ENCODE measurements at regions not wholly inside any gene's neighbourhood (a gene's known extent, or its start where the extent isn't known, plus 50 kb on each side); places are given as distances from the start of the nearest gene placed in this dataset.
"Not testable (repeated sequence)": the region's sequence is repeated elsewhere in the genome, so short reads cannot be mapped to it uniquely, and the experiment has no call there.

DNA sequence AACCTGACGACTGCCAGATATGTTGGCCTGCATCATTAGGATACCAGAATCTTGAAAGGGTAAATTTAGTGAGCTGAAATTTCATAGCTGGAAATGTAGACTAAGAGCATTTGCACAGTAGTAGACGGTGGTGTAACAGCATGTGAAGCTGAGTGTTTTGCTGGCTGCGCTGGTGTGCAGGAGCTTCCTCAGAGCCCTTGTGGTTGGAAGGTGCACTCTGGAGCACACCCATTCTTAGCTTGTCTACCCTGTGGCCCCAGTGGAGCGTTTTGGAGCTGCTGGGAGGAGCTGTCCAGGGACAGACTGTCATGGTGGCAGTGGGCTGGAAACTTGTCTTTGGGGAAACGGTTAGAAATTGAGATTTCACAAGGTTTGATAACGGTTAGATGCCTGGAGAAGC, 82.8 kb downstream of the NPIPB11 start:
- H3K36me3 ChIP-seq (ENCODE audit: control insufficient read depth, insufficient read depth, low read length); H3K9me3 ChIP-seq (ENCODE audit: control insufficient read depth, low read length); H3K9ac ChIP-seq (ENCODE audit: low read length); H3K4me1 ChIP-seq (ENCODE audit: control insufficient read depth, insufficient read depth, low read length); H3K27me3 ChIP-seq (ENCODE audit: control insufficient read depth, insufficient read depth, low read length); H3K4me3 ChIP-seq (ENCODE audit: low read length): not testable (repeated sequence)

DNA sequence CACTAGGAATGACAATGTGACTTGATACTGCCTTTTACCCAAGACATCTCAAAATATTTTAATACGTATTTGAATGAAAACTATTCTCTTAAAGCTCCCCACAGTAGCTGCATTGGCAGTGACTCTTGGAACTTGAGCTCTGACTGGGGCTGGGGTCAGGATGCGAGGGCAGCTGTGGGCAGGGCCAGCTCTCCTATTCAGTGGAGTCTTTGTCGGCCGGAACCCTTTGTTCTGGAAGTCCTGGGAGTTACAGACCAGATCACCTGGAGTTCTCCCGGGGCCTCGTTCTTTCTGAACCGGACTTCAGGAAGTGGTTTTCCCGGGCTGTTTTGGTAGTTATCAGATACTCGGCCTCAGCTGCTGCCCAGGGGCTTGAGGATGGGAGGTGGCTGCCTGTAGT, 84.9 kb downstream of the NPIPB11 start:
- Histone ChIP-seq H3K27me3 (ENCODE audit: control insufficient read depth, insufficient read depth, low read length) (no peaks in the 10 kb centered on the region), H3K9me3 (ENCODE audit: control insufficient read depth, low read length) (no peaks in the 10 kb centered on the region), H3K36me3 (ENCODE audit: control insufficient read depth, insufficient read depth, low read length) (no peaks in the 10 kb centered on the region), H3K4me3 (ENCODE audit: low read length) (no peak overlapping the region), H3K9ac (ENCODE audit: low read length) (no peak overlapping the region), H3K4me1 (ENCODE audit: control insufficient read depth, insufficient read depth, low read length) (no peaks in the 10 kb centered on the region)

GRCh38 chr16:29321000-29321393, 85.5 kb downstream of the NPIPB11 start:
- Histone ChIP-seq H3K4me1 (ENCODE audit: control insufficient read depth, insufficient read depth, low read length) (no peaks in the 10 kb centered on the region), H3K9ac (ENCODE audit: low read length) (no peak overlapping the region), H3K27me3 (ENCODE audit: control insufficient read depth, insufficient read depth, low read length) (no peaks in the 10 kb centered on the region), H3K9me3 (ENCODE audit: control insufficient read depth, low read length) (no peaks in the 10 kb centered on the region), H3K4me3 (ENCODE audit: low read length) (no peak overlapping the region), H3K36me3 (ENCODE audit: control insufficient read depth, insufficient read depth, low read length) (no peaks in the 10 kb centered on the region)

GRCh38 chr16:29320274-29320999, 86.1 kb downstream of the NPIPB11 start:
- Histone ChIP-seq H3K4me3 (ENCODE audit: low read length) (no peak overlapping the region), H3K36me3 (ENCODE audit: control insufficient read depth, insufficient read depth, low read length) (no peaks in the 10 kb centered on the region), H3K9ac (ENCODE audit: low read length) (no peak overlapping the region), H3K9me3 (ENCODE audit: control insufficient read depth, low read length) (no peaks in the 10 kb centered on the region), H3K27me3 (ENCODE audit: control insufficient read depth, insufficient read depth, low read length) (no peaks in the 10 kb centered on the region), H3K4me1 (ENCODE audit: control insufficient read depth, insufficient read depth, low read length) (no peaks in the 10 kb centered on the region)

- Histone ChIP-seq H3K36me3 (ENCODE audit: control insufficient read depth, insufficient read depth, low read length) (no peaks in the 10 kb centered on the region), H3K9me3 (ENCODE audit: control insufficient read depth, low read length) (no peaks in the 10 kb centered on the region), H3K9ac (ENCODE audit: low read length) (no peak overlapping the region), H3K4me1 (ENCODE audit: control insufficient read depth, insufficient read depth, low read length) (no peaks in the 10 kb centered on the region), H3K27me3 (ENCODE audit: control insufficient read depth, insufficient read depth, low read length) (no peaks in the 10 kb centered on the region), H3K4me3 (ENCODE audit: low read length) (no peak overlapping the region)
Measured at GRCh38 chr16:29319726-29320125, 86.8 kb downstream of the NPIPB11 start.

GRCh38 chr16:29318561-29318968, 87.9 kb downstream of the NPIPB11 start:
- H3K4me3 ChIP-seq (ENCODE audit: low read length); H3K27me3 ChIP-seq (ENCODE audit: control insufficient read depth, insufficient read depth, low read length); H3K9ac ChIP-seq (ENCODE audit: low read length); H3K4me1 ChIP-seq (ENCODE audit: control insufficient read depth, insufficient read depth, low read length); H3K9me3 ChIP-seq (ENCODE audit: control insufficient read depth, low read length); H3K36me3 ChIP-seq (ENCODE audit: control insufficient read depth, insufficient read depth, low read length): not testable (repeated sequence)

GRCh38 chr16:29318037-29318436, 88.5 kb downstream of the NPIPB11 start:
- Histone ChIP-seq H3K9me3 (ENCODE audit: control insufficient read depth, low read length) (no peaks in the 10 kb centered on the region), H3K36me3 (ENCODE audit: control insufficient read depth, insufficient read depth, low read length) (no peaks in the 10 kb centered on the region), H3K9ac (ENCODE audit: low read length) (no peak overlapping the region), H3K27me3 (ENCODE audit: control insufficient read depth, insufficient read depth, low read length) (no peaks in the 10 kb centered on the region), H3K4me1 (ENCODE audit: control insufficient read depth, insufficient read depth, low read length) (no peaks in the 10 kb centered on the region), H3K4me3 (ENCODE audit: low read length) (no peak overlapping the region)

- Histone ChIP-seq H3K27me3 (ENCODE audit: control insufficient read depth, insufficient read depth, low read length) (no peaks in the 10 kb centered on the region), H3K9ac (ENCODE audit: low read length) (no peak overlapping the region), H3K9me3 (ENCODE audit: control insufficient read depth, low read length) (no peaks in the 10 kb centered on the region), H3K4me1 (ENCODE audit: control insufficient read depth, insufficient read depth, low read length) (no peaks in the 10 kb centered on the region), H3K4me3 (ENCODE audit: low read length) (no peak overlapping the region), H3K36me3 (ENCODE audit: control insufficient read depth, insufficient read depth, low read length) (no peaks in the 10 kb centered on the region)
Measured at GRCh38 chr16:29317269-29317668, 89.2 kb downstream of the NPIPB11 start.

DNA sequence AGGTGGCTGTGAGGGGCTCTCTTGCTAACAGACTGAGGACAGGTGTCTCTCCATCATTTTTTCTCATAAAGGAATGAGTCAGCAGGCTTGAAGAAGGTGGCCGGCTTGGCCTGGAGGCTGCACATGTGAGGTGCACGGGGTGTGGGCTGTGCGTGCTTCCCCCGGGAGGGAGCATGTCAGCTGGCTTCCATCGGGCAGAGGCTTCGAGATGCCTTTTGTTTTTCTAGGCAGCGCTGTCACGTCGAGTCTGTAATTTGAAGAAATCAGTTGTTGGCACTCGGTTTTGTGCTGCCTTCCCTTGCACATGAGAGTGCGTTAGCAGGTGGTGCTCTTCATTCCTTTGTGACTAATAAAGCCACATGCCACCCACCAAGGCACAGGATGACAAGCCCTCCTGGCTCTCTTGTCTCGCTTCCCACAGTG, 89.7 kb downstream of the NPIPB11 start:
- no peak overlapping the region for H3K4me3 ChIP-seq (ENCODE audit: low read length)
- no peaks in the 10 kb centered on the region for H3K36me3 ChIP-seq (ENCODE audit: control insufficient read depth, insufficient read depth, low read length)
- no peaks in the 10 kb centered on the region for H3K9me3 ChIP-seq (ENCODE audit: control insufficient read depth, low read length)
- no peaks in the 10 kb centered on the region for H3K4me1 ChIP-seq (ENCODE audit: control insufficient read depth, insufficient read depth, low read length)
- H3K9ac ChIP-seq (ENCODE audit: low read length), result no peak overlapping the region
- H3K27me3 ChIP-seq (ENCODE audit: control insufficient read depth, insufficient read depth, low read length), result no peaks in the 10 kb centered on the region

- no peaks in the 10 kb centered on the region for H3K36me3 ChIP-seq (ENCODE audit: control insufficient read depth, insufficient read depth, low read length)
- no peak overlapping the region for H3K9ac ChIP-seq (ENCODE audit: low read length)
- H3K4me3 ChIP-seq (ENCODE audit: low read length), result no peak overlapping the region
- H3K27me3 ChIP-seq (ENCODE audit: control insufficient read depth, insufficient read depth, low read length), result no peaks in the 10 kb centered on the region
- peaks cover 4% of the 10 kb centered on the region for H3K4me1 ChIP-seq (ENCODE audit: control insufficient read depth, insufficient read depth, low read length)
- no peaks in the 10 kb centered on the region for H3K9me3 ChIP-seq (ENCODE audit: control insufficient read depth, low read length)
Measured at GRCh38 chr16:29315916-29316517, 90.5 kb downstream of the NPIPB11 start.

GRCh38 chr16:29315046-29315445, 91.5 kb downstream of the NPIPB11 start:
- H3K4me1 ChIP-seq (ENCODE audit: control insufficient read depth, insufficient read depth, low read length), result peaks cover 10% of the 10 kb centered on the region
- no peaks in the 10 kb centered on the region for H3K9me3 ChIP-seq (ENCODE audit: control insufficient read depth, low read length)
- no peaks in the 10 kb centered on the region for H3K36me3 ChIP-seq (ENCODE audit: control insufficient read depth, insufficient read depth, low read length)
- H3K9ac ChIP-seq (ENCODE audit: low read length), result no peak overlapping the region
- no peak overlapping the region for H3K4me3 ChIP-seq (ENCODE audit: low read length)
- no peaks in the 10 kb centered on the region for H3K27me3 ChIP-seq (ENCODE audit: control insufficient read depth, insufficient read depth, low read length)

DNA sequence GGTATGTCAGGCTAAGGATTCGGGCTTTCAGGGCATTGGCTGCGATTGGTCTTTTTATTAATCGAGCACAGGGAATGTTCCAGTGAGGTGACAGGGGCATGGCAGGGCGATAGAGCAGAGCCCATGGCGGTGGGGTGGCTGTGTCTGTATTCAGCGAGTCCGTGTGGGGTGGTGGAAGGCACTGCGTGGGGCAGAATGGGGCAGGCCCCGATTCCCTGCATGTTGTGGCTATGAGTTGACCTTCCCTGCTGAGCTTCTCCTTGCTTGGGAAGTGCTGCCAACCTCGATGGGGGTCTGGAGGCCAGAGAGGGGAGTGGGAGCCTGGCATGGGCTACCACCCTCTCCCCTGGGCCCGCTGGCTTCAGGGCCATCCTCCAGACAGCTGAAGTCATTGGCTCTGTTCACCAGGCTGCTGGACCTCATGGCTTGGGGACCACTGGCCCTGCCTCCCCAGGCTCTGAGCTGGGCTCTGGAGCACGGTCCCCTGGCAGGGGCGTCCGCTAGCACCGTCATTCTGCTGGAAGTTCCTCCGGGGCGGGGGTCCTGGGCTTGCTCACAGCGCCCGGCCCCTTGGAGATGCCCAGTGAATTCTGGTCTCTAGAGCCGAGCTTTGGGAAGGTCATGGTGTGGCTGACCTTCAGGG, 92.1 kb downstream of the NPIPB11 start:
- peaks cover 10% of the 10 kb centered on the region for H3K4me1 ChIP-seq (ENCODE audit: control insufficient read depth, insufficient read depth, low read length)
- H3K27me3 ChIP-seq (ENCODE audit: control insufficient read depth, insufficient read depth, low read length), result no peaks in the 10 kb centered on the region
- no peak overlapping the region for H3K9ac ChIP-seq (ENCODE audit: low read length)
- H3K9me3 ChIP-seq (ENCODE audit: control insufficient read depth, low read length), result no peaks in the 10 kb centered on the region
- H3K36me3 ChIP-seq (ENCODE audit: control insufficient read depth, insufficient read depth, low read length), result no peaks in the 10 kb centered on the region
- H3K4me3 ChIP-seq (ENCODE audit: low read length), result no peak overlapping the region

Measured in mucosa of stomach (tissue), 1 donor.